NOMO-1 treated with dmso at 0.1 percent for 144 hours (cell line): ENCODE measurements at regions not wholly inside any gene's neighbourhood (a gene's known extent, or its start where the extent isn't known, plus 50 kb on each side); places are given as distances from the start of the nearest gene placed in this dataset.
"Not testable (repeated sequence)": the region's sequence is repeated elsewhere in the genome, so short reads cannot be mapped to it uniquely, and the experiment has no call there.

ENCODE experiments used
- DNase-seq: peaks from one replicate; lab custom pipeline; 2025; ENCODE audit not compliant: unreplicated experiment; lab: John Stamatoyannopoulos, UW

- DNase-seq: no peak
These were observed 157.3 kb upstream of the CHAC2 start for GRCh38 chr2:53610260-53610659.

GRCh38 chr2:53609551-53609950 lies 158.1 kb upstream of the CHAC2 start:
- DNase-seq: no peak

GRCh38 chr2:53608293-53608692 lies 159.3 kb upstream of the CHAC2 start:
- DNase-seq: no peak

- no peak for DNase-seq
These were observed 166.8 kb upstream of the CHAC2 start for GRCh38 chr2:53600815-53601214.

- not testable (repeated sequence) for DNase-seq
These were observed 180.6 kb upstream of the CHAC2 start for GRCh38 chr2:53586733-53587612.

- no peak for DNase-seq
These were observed 182.6 kb upstream of the CHAC2 start for GRCh38 chr2:53584986-53585385.

- no peak for DNase-seq
These were observed 184.0 kb upstream of the CHAC2 start for GRCh38 chr2:53583583-53583982.

- DNase-seq: no peak
These were observed 185.0 kb upstream of the CHAC2 start for GRCh38 chr2:53582556-53582955.

GRCh38 chr2:53576166-53576565 lies 191.4 kb upstream of the CHAC2 start:
- DNase-seq: no peak

- DNase-seq: no peak
These were observed 191.9 kb upstream of the CHAC2 start for GRCh38 chr2:53575721-53576124.

GRCh38 chr2:53572696-53573095 lies 194.9 kb upstream of the CHAC2 start:
- no peak for DNase-seq

- DNase-seq: no peak
These were observed 197.5 kb upstream of the CHAC2 start for GRCh38 chr2:53569957-53570727.

- no peak for DNase-seq
These were observed 199.1 kb upstream of the CHAC2 start for GRCh38 chr2:53568469-53568868.

- DNase-seq: no peak
These were observed 200.5 kb upstream of the CHAC2 start for GRCh38 chr2:53567073-53567472.

GRCh38 chr2:53562407-53562806 lies 205.2 kb upstream of the CHAC2 start:
- DNase-seq: no peak

GRCh38 chr2:53561155-53561554 lies 206.4 kb upstream of the CHAC2 start:
- no peak for DNase-seq

GRCh38 chr2:53559302-53559966 lies 208.2 kb upstream of the CHAC2 start:
- no peak for DNase-seq

- DNase-seq: no peak
These were observed 208.7 kb upstream of the CHAC2 start for GRCh38 chr2:53558867-53559266.

GRCh38 chr2:53549497-53549896 lies 218.1 kb upstream of the CHAC2 start:
- no peak for DNase-seq

- no peak for DNase-seq
These were observed 222.0 kb upstream of the CHAC2 start for GRCh38 chr2:53545604-53546003.

GRCh38 chr2:53544871-53545558 lies 222.6 kb upstream of the CHAC2 start:
- DNase-seq: no peak
